Astrocyte of the cerebellum (primary cell): ENCODE measurements at regions not wholly inside any gene's neighbourhood (a gene's known extent, or its start where the extent isn't known, plus 50 kb on each side); places are given as distances from the start of the nearest gene placed in this dataset.

Experiments used
- DNase-seq: peaks from one replicate; pipeline ENCODE4 v3.0.0-alpha.2; 2011; ENCODE audit warnings: low read depth
- H3K4me3 ChIP-seq: 2 replicates; pipeline ENCODE4 v1.5.1; 2011; ENCODE audit warnings: mild to moderate bottlenecking, low read depth, low read length, moderate library complexity
- CTCF ChIP-seq: IDR thresholded peaks from 2 replicates; pipeline ENCODE4 v1.5.1; 2012; ENCODE audit warnings: low read length, low read depth, moderate library complexity, mild to moderate bottlenecking; ENCODE audit errors: missing control alignments
- in situ Hi-C: cut with HindIII; loops from 2 replicates; pipeline ENCODE4 v1.10.0; 2017; ENCODE audit warnings: low sequenced_read_pairs

GRCh38 chr11:64472593-64473455 lies 82.9 kb upstream of the SLC22A11 start:
- in situ Hi-C loops: no loop called here
- TF ChIP-seq CTCF: no peak
- H3K4me3 ChIP-seq: no peak overlapping the region
- peak; percentile 20 for DNase-seq

GRCh38 chr11:64474680-64475079 lies 81.1 kb upstream of the SLC22A11 start:
- no peak for DNase-seq
- in situ Hi-C loops: no loop called here
- H3K4me3 ChIP-seq: no peak overlapping the region
- no peak for TF ChIP-seq CTCF

GRCh38 chr11:64475145-64475544 lies 80.6 kb upstream of the SLC22A11 start:
- in situ Hi-C loops: no loop called here
- no peak for DNase-seq
- no peak overlapping the region for H3K4me3 ChIP-seq
- no peak for TF ChIP-seq CTCF

GRCh38 chr11:64476881-64477280 lies 78.9 kb upstream of the SLC22A11 start:
- in situ Hi-C loops: no loop called here
- no peak overlapping the region for H3K4me3 ChIP-seq
- no peak for TF ChIP-seq CTCF
- no peak for DNase-seq

- TF ChIP-seq CTCF: no peak
- no peak overlapping the region for H3K4me3 ChIP-seq
- no peak for DNase-seq
- in situ Hi-C loops: no loop called here
Measured at GRCh38 chr11:64477675-64478074, 78.1 kb upstream of the SLC22A11 start.

- in situ Hi-C loops: no loop called here
- no peak for DNase-seq
- no peak for TF ChIP-seq CTCF
- H3K4me3 ChIP-seq: no peak overlapping the region
Measured at GRCh38 chr11:64482588-64482987, 73.2 kb upstream of the SLC22A11 start.
